ENCODE measurements at regions not wholly inside any gene's neighbourhood (a gene's known extent, or its start where the extent isn't known, plus 50 kb on each side); places are given as distances from the start of the nearest gene placed in this dataset.
"Not testable (repeated sequence)": the region's sequence is repeated elsewhere in the genome, so short reads cannot be mapped to it uniquely, and the experiment has no call there.

DNA sequence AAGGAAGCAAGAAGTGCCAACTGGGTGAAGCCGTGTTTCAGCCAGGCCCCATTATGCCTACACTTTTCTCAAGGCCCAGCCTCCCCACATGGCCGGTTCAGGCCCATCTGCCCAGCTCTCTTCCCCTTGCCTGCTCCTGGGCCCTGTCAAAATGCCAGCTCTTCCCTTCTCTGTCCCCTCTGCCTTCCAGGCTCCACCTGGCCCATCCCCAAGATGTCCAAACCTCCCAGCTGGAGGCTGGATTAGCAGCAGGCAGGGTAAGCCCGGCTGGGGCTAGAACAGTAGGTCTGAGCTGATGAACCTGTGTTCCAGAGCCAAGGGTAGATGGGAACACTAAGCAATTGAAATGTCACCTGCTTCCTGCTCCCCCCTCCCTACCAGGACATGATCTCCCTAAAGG is 64.1 kb upstream of the HSPA9 start:
- H3K36me3 ChIP-seq (ENCODE audit: control insufficient read depth, insufficient read depth, low read length) = no peaks in the 10 kb centered on the region
- H3K23ac ChIP-seq (ENCODE audit: low read length) = no peak overlapping the region
- peaks cover 9% of the 10 kb centered on the region for H3K4me1 ChIP-seq (ENCODE audit: control insufficient read depth, low read depth, low read length)
- no peak for DNase-seq
- H3K18ac ChIP-seq (ENCODE audit: low read length) = no peak overlapping the region
- no peak overlapping the region for H2BK5ac ChIP-seq (ENCODE audit: low read length)
- no peak overlapping the region for H2BK15ac ChIP-seq (replicated peaks; ENCODE audit: low read depth)
- H4K8ac ChIP-seq (ENCODE audit: low read depth, low read length) = no peak overlapping the region
- no CpG with 5 or more reads among the region's 3 CpGs for WGBS (ENCODE audit: extremely low coverage, insufficient coverage, low lambda C conversion rate)
- no peaks in the 10 kb centered on the region for H3K27me3 ChIP-seq (ENCODE audit: insufficient read depth, low read length, poor library complexity)
- H4K5ac ChIP-seq (ENCODE audit: low read length) = no peak overlapping the region
- H3K9ac ChIP-seq (ENCODE audit: low read length) = no peak overlapping the region
- H2AK5ac ChIP-seq (ENCODE audit: low read length) = no peak overlapping the region
- H3K79me2 ChIP-seq (ENCODE audit: control insufficient read depth, insufficient read depth, low read length) = no peaks in the 10 kb centered on the region
- no peak overlapping the region for H3K4me3 ChIP-seq (ENCODE audit: low read length)
- H3K27ac ChIP-seq (ENCODE audit: low read depth, low read length) = no peak overlapping the region
- no peak overlapping the region for H3K56ac ChIP-seq (ENCODE audit: low read length)
- no peaks in the 10 kb centered on the region for H3K79me1 ChIP-seq (ENCODE audit: low read length)
- no peak overlapping the region for H3K4me2 ChIP-seq (ENCODE audit: low read length)
- no peak overlapping the region for H3K4ac ChIP-seq (ENCODE audit: low read depth, low read length)
- no peak overlapping the region for H2BK120ac ChIP-seq (ENCODE audit: low read depth, low read length)

DNA sequence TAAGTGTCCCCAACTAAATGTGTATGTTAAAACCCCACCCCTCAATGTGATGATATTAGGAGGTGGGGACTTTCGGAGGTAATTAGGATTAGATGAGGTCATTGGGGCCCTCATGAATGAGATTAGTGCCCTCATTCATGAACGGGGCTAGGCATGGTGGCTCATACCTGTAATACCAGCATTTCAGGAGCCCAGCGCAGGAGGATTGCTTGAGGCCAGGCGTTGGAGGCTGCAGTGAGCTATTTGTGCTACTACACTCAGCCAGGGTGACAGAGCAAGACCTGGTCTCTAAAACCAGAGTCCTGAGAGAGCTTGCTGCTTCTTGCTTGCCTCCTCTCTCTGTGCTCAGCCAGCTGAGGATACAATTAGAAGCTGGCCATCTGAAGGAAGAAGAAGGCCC is 62.1 kb upstream of the HSPA9 start:
- Histone ChIP-seq H3K4ac (ENCODE audit: low read depth, low read length) (no peak overlapping the region), H2BK120ac (ENCODE audit: low read depth, low read length) (no peak overlapping the region), H3K4me3 (ENCODE audit: low read length) (no peak overlapping the region), H2BK5ac (ENCODE audit: low read length) (no peak overlapping the region), H3K4me1 (ENCODE audit: control insufficient read depth, low read depth, low read length) (peaks cover 9% of the 10 kb centered on the region), H2BK15ac (replicated peaks; ENCODE audit: low read depth) (no peak overlapping the region), H3K79me2 (ENCODE audit: control insufficient read depth, insufficient read depth, low read length) (no peaks in the 10 kb centered on the region), H2AK5ac (ENCODE audit: low read length) (no peak overlapping the region), H4K8ac (ENCODE audit: low read depth, low read length) (no peak overlapping the region), H3K9ac (ENCODE audit: low read length) (no peak overlapping the region), H3K18ac (ENCODE audit: low read length) (no peak overlapping the region), H3K79me1 (ENCODE audit: low read length) (no peaks in the 10 kb centered on the region), H3K27me3 (ENCODE audit: insufficient read depth, low read length, poor library complexity) (no peaks in the 10 kb centered on the region), H4K5ac (ENCODE audit: low read length) (no peak overlapping the region), H3K27ac (ENCODE audit: low read depth, low read length) (no peak overlapping the region), H3K23ac (ENCODE audit: low read length) (no peak overlapping the region), H3K56ac (ENCODE audit: low read length) (no peak overlapping the region), H3K4me2 (ENCODE audit: low read length) (no peak overlapping the region), H3K36me3 (ENCODE audit: control insufficient read depth, insufficient read depth, low read length) (no peaks in the 10 kb centered on the region)
- no CpG with 5 or more reads among the region's 4 CpGs for WGBS (ENCODE audit: extremely low coverage, insufficient coverage, low lambda C conversion rate)
- DNase-seq = no peak

DNA sequence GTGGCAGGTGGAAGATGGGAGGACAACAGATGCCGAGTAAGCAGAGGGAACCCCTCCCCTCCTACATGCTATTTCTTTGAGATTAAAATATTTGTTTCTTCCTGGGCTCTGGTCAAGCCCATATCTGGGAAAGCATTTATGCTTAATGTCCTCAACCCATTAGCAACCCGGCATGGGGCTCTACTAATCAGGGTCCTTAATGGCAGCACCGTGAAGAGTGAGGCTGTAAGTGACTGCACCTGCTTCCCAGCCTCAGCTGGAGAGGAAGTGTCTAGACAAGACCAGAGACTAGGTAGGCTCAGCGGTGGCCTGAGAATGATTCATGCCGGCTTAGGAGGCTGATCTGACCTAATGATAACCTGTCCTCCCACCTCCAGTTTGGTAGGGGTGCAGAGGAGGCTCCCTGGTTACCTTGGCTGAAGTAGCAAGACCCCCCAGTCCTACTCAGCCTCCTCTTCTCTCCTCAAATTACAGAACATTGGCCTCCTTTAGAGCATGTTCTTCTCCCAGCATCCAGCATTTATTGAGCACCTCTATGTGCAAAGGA is 61.3 kb upstream of the HSPA9 start:
- no peak overlapping the region for H4K8ac ChIP-seq (ENCODE audit: low read depth, low read length)
- DNase-seq = no peak
- H3K4me1 ChIP-seq (ENCODE audit: control insufficient read depth, low read depth, low read length) = peaks cover 9% of the 10 kb centered on the region
- H2BK5ac ChIP-seq (ENCODE audit: low read length) = no peak overlapping the region
- H3K79me1 ChIP-seq (ENCODE audit: low read length) = no peaks in the 10 kb centered on the region
- H3K23ac ChIP-seq (ENCODE audit: low read length) = no peak overlapping the region
- no peaks in the 10 kb centered on the region for H3K79me2 ChIP-seq (ENCODE audit: control insufficient read depth, insufficient read depth, low read length)
- H3K36me3 ChIP-seq (ENCODE audit: control insufficient read depth, insufficient read depth, low read length) = no peaks in the 10 kb centered on the region
- no peak overlapping the region for H4K5ac ChIP-seq (ENCODE audit: low read length)
- WGBS (ENCODE audit: extremely low coverage, insufficient coverage, low lambda C conversion rate) = no CpG with 5 or more reads among the region's 5 CpGs
- no peak overlapping the region for H2BK15ac ChIP-seq (replicated peaks; ENCODE audit: low read depth)
- no peak overlapping the region for H3K56ac ChIP-seq (ENCODE audit: low read length)
- H3K9ac ChIP-seq (ENCODE audit: low read length) = no peak overlapping the region
- H3K27me3 ChIP-seq (ENCODE audit: insufficient read depth, low read length, poor library complexity) = no peaks in the 10 kb centered on the region
- no peak overlapping the region for H3K18ac ChIP-seq (ENCODE audit: low read length)
- H2BK120ac ChIP-seq (ENCODE audit: low read depth, low read length) = no peak overlapping the region
- no peak overlapping the region for H3K27ac ChIP-seq (ENCODE audit: low read depth, low read length)
- no peak overlapping the region for H3K4me3 ChIP-seq (ENCODE audit: low read length)
- no peak overlapping the region for H2AK5ac ChIP-seq (ENCODE audit: low read length)
- no peak overlapping the region for H3K4me2 ChIP-seq (ENCODE audit: low read length)
- H3K4ac ChIP-seq (ENCODE audit: low read depth, low read length) = no peak overlapping the region

DNA sequence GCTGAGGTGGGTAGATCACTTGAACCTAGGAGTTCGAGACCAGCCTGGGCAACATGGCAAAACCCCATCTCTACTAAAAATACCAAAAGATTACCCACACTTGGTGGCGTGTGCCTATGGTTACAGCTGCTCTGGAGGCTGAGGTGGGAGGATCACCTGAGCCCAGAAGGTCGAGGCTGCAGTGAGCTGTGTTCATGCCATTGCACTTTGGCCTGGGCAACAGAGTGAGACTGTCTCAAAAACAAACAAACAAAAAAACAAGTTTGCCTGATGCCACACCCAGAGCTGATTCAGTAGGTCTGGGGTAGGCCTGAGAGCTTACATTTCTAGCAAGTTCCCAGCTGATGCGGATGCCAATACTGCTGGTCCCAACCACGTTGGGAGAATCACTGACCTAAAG is 60.5 kb upstream of the HSPA9 start:
- Histone ChIP-seq H4K8ac (ENCODE audit: low read depth, low read length) (no peak overlapping the region), H2BK5ac (ENCODE audit: low read length) (no peak overlapping the region), H3K27me3 (ENCODE audit: insufficient read depth, low read length, poor library complexity) (no peaks in the 10 kb centered on the region), H3K79me2 (ENCODE audit: control insufficient read depth, insufficient read depth, low read length) (no peaks in the 10 kb centered on the region), H3K4me2 (ENCODE audit: low read length) (no peak overlapping the region), H3K4me3 (ENCODE audit: low read length) (no peak overlapping the region), H3K4ac (ENCODE audit: low read depth, low read length) (no peak overlapping the region), H3K56ac (ENCODE audit: low read length) (no peak overlapping the region), H3K4me1 (ENCODE audit: control insufficient read depth, low read depth, low read length) (peaks cover 9% of the 10 kb centered on the region), H3K36me3 (ENCODE audit: control insufficient read depth, insufficient read depth, low read length) (no peaks in the 10 kb centered on the region), H2BK120ac (ENCODE audit: low read depth, low read length) (no peak overlapping the region), H3K9ac (ENCODE audit: low read length) (no peak overlapping the region), H3K23ac (ENCODE audit: low read length) (no peak overlapping the region), H3K18ac (ENCODE audit: low read length) (no peak overlapping the region), H2AK5ac (ENCODE audit: low read length) (no peak overlapping the region), H3K27ac (ENCODE audit: low read depth, low read length) (no peak overlapping the region), H4K5ac (ENCODE audit: low read length) (no peak overlapping the region), H3K79me1 (ENCODE audit: low read length) (no peaks in the 10 kb centered on the region), H2BK15ac (replicated peaks; ENCODE audit: low read depth) (no peak overlapping the region)
- no peak for DNase-seq
- no CpG with 5 or more reads among the region's 5 CpGs for WGBS (ENCODE audit: extremely low coverage, insufficient coverage, low lambda C conversion rate)

DNA sequence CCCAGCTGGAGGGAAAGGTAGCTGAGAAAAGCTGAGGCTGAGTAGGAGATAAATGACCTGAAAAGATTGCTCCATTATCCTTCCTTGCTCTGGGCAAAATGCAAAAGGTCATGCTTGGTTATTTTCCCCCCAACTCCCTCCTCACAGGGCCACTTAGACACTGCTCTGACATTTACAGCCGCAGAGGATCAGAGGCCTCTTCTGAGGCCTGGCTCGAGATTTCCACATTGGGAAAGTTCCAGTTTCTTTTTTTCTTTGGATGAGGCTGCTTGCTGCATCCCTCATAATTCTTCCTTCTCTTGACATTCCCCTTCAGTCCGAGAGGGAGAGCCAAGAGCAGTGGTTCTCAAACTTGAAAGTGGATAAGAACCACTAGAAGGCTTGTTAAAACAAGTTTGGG is 60.1 kb upstream of the HSPA9 start:
- H3K27me3 ChIP-seq (ENCODE audit: insufficient read depth, low read length, poor library complexity) = no peaks in the 10 kb centered on the region
- no peak overlapping the region for H3K56ac ChIP-seq (ENCODE audit: low read length)
- no peak overlapping the region for H3K18ac ChIP-seq (ENCODE audit: low read length)
- WGBS (ENCODE audit: extremely low coverage, insufficient coverage, low lambda C conversion rate) = no CpG with 5 or more reads among the region's 3 CpGs
- H2AK5ac ChIP-seq (ENCODE audit: low read length) = no peak overlapping the region
- H3K79me1 ChIP-seq (ENCODE audit: low read length) = no peaks in the 10 kb centered on the region
- no peak overlapping the region for H2BK120ac ChIP-seq (ENCODE audit: low read depth, low read length)
- H3K4me3 ChIP-seq (ENCODE audit: low read length) = no peak overlapping the region
- H2BK5ac ChIP-seq (ENCODE audit: low read length) = no peak overlapping the region
- no peaks in the 10 kb centered on the region for H3K36me3 ChIP-seq (ENCODE audit: control insufficient read depth, insufficient read depth, low read length)
- no peak overlapping the region for H4K8ac ChIP-seq (ENCODE audit: low read depth, low read length)
- no peak overlapping the region for H3K4ac ChIP-seq (ENCODE audit: low read depth, low read length)
- no peak overlapping the region for H4K5ac ChIP-seq (ENCODE audit: low read length)
- H2BK15ac ChIP-seq (replicated peaks; ENCODE audit: low read depth) = no peak overlapping the region
- H3K4me1 ChIP-seq (ENCODE audit: control insufficient read depth, low read depth, low read length) = peaks cover 6% of the 10 kb centered on the region
- H3K27ac ChIP-seq (ENCODE audit: low read depth, low read length) = no peak overlapping the region
- H3K79me2 ChIP-seq (ENCODE audit: control insufficient read depth, insufficient read depth, low read length) = no peaks in the 10 kb centered on the region
- H3K23ac ChIP-seq (ENCODE audit: low read length) = no peak overlapping the region
- DNase-seq = no peak
- no peak overlapping the region for H3K9ac ChIP-seq (ENCODE audit: low read length)
- H3K4me2 ChIP-seq (ENCODE audit: low read length) = no peak overlapping the region

DNA sequence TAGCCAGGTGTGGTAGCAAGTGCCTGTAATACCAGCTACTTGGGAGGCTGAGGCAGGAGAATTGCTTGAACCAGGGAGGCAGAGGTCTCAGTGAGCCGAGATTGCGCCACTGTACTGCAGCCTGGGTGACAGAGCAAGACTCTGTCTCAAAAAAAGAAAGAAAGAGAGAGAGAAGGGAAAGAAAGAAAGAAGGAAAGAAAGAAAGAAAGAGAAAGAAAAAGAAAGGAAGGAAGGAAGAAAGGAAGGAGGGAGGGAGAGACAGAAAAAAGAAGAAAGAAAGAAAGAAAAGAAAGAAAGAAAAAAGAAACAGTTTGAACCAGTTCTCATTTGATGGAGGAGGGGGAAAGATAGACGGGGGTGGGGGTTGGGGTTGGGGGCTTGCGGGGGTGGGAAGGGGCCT is 59.6 kb upstream of the HSPA9 start:
- H3K9ac ChIP-seq (ENCODE audit: low read length); H2BK15ac ChIP-seq (replicated peaks; ENCODE audit: low read depth); H2BK120ac ChIP-seq (ENCODE audit: low read depth, low read length); H2BK5ac ChIP-seq (ENCODE audit: low read length); H3K36me3 ChIP-seq (ENCODE audit: control insufficient read depth, insufficient read depth, low read length); H2AK5ac ChIP-seq (ENCODE audit: low read length); H3K18ac ChIP-seq (ENCODE audit: low read length); H3K79me1 ChIP-seq (ENCODE audit: low read length); H3K4me1 ChIP-seq (ENCODE audit: control insufficient read depth, low read depth, low read length); H3K27me3 ChIP-seq (ENCODE audit: insufficient read depth, low read length, poor library complexity); H4K5ac ChIP-seq (ENCODE audit: low read length); H3K56ac ChIP-seq (ENCODE audit: low read length); H4K8ac ChIP-seq (ENCODE audit: low read depth, low read length); DNase-seq; H3K23ac ChIP-seq (ENCODE audit: low read length); H3K4me2 ChIP-seq (ENCODE audit: low read length); H3K4me3 ChIP-seq (ENCODE audit: low read length); H3K79me2 ChIP-seq (ENCODE audit: control insufficient read depth, insufficient read depth, low read length); H3K27ac ChIP-seq (ENCODE audit: low read depth, low read length); H3K4ac ChIP-seq (ENCODE audit: low read depth, low read length): not testable (repeated sequence)
- no CpG with 5 or more reads among the region's 4 CpGs for WGBS (ENCODE audit: extremely low coverage, insufficient coverage, low lambda C conversion rate)
